Activated T-helper 1 cell treated with anti-CD3 and anti-CD28 coated beads, Interleukin-12 subunit alpha, Interleukin-12 subunit beta, Interleukin-2, Interleukin-4 antibody, amounts not matched to agents 30 ng/mL and 10 ng/mL and 1 ng/mL, durations not matched to agents 14 hours and 24 hours and 36 hours (primary cell): ENCODE measurements at regions not wholly inside any gene's neighbourhood (a gene's known extent, or its start where the extent isn't known, plus 50 kb on each side); places are given as distances from the start of the nearest gene placed in this dataset.
A peak's percentile ranks its signal among the peaks of the same experiment; 100 is the strongest.
"Not testable (repeated sequence)": the region's sequence is repeated elsewhere in the genome, so short reads cannot be mapped to it uniquely, and the experiment has no call there.

Experiments used
- DNase-seq: peaks from one replicate; pipeline ENCODE4 v3.0.0; 2021; ENCODE audit warnings: low spot score
- H3K27ac Mint-ChIP-seq: one replicate; pipeline ENCODE4 v1.8.0; 2021; ENCODE audit warnings: mild to moderate bottlenecking, mixed read lengths
- H3K27me3 Mint-ChIP-seq: one replicate; pipeline ENCODE4 v1.8.0; 2022; ENCODE audit warnings: mild to moderate bottlenecking, moderate library complexity, mixed read lengths; ENCODE audit not compliant: insufficient read depth
- H3K36me3 Mint-ChIP-seq: one replicate; pipeline ENCODE4 v1.8.0; 2021; ENCODE audit warnings: low read depth, mixed read lengths
- H3K4me1 Mint-ChIP-seq: one replicate; pipeline ENCODE4 v1.8.0; 2021; ENCODE audit warnings: low read depth, mixed read lengths
- H3K4me3 Mint-ChIP-seq: one replicate; pipeline ENCODE4 v1.8.0; 2021; ENCODE audit warnings: mild to moderate bottlenecking, moderate library complexity, mixed read lengths
- H3K9me3 Mint-ChIP-seq: one replicate; pipeline ENCODE4 v1.8.0; 2021; ENCODE audit warnings: mixed read lengths
- intact Hi-C: fragments of 100-400 bp; cut with micrococcal nuclease; formaldehyde crosslinking; loops from one replicate; pipeline ENCODE4 v1.15.1; 2024

- not testable (repeated sequence) for H3K27me3 Mint-ChIP-seq
These were observed 84.8 kb upstream of the CMC1 start for GRCh38 chr3:28156599-28156998.

GRCh38 chr3:28171962-28172361 is 69.5 kb upstream of the CMC1 start:
- H3K9me3 Mint-ChIP-seq: peaks cover 5% of the 10 kb centered on the region

More at GRCh38 chr3:28156599-28156998, 84.8 kb upstream of the CMC1 start:
- DNase-seq, intact Hi-C loops, H3K4me1 Mint-ChIP-seq, H3K27ac Mint-ChIP-seq, H3K4me3 Mint-ChIP-seq, H3K36me3 Mint-ChIP-seq: not testable (repeated sequence)
- H3K9me3 Mint-ChIP-seq: peaks cover 32% of the 10 kb centered on the region

GRCh38 chr3:28172748-28173147 is 68.7 kb upstream of the CMC1 start:
- Mint-ChIP-seq H3K27me3 (peaks cover 2% of the 10 kb centered on the region), H3K4me1 (peaks cover 13% of the 10 kb centered on the region), H3K4me3 (no peak overlapping the region), H3K27ac (no peak overlapping the region), H3K9me3 (peaks cover 5% of the 10 kb centered on the region), H3K36me3 (peaks cover 15% of the 10 kb centered on the region)
- DNase-seq: no peak
- intact Hi-C loops: loop anchor here (2.0 to 5.0 kb wide), 3 partner anchors 68 to 460 kb away; partner anchors contain the start of gene CMC1

More at GRCh38 chr3:28171962-28172361, 69.5 kb upstream of the CMC1 start:
- Mint-ChIP-seq H3K27me3 (peaks cover 2% of the 10 kb centered on the region), H3K27ac (peak overlapping the region; percentile 84), H3K4me3 (peak overlapping the region; percentile 15), H3K4me1 (peaks cover 13% of the 10 kb centered on the region), H3K36me3 (peaks cover 15% of the 10 kb centered on the region)
- intact Hi-C loops: loop anchor here (2.0 to 5.0 kb wide), 3 partner anchors 69 to 460 kb away; partner anchors contain the start of gene CMC1
- no peak for DNase-seq

GRCh38 chr3:28173836-28174235 is 67.6 kb upstream of the CMC1 start:
- Mint-ChIP-seq H3K9me3 (peaks cover 5% of the 10 kb centered on the region), H3K27ac (no peak overlapping the region), H3K27me3 (peaks cover 2% of the 10 kb centered on the region), H3K4me1 (peaks cover 13% of the 10 kb centered on the region), H3K4me3 (no peak overlapping the region), H3K36me3 (peaks cover 15% of the 10 kb centered on the region)
- no peak for DNase-seq
- intact Hi-C loops: loop anchor here (2.0 to 5.0 kb wide), 3 partner anchors 67 to 462 kb away; partner anchors contain the start of gene CMC1

GRCh38 chr3:28186748-28187147 is 54.7 kb upstream of the CMC1 start:
- Mint-ChIP-seq H3K4me1 (no peaks in the 10 kb centered on the region), H3K27ac (no peak overlapping the region), H3K9me3 (peaks cover 5% of the 10 kb centered on the region), H3K36me3 (no peaks in the 10 kb centered on the region), H3K4me3 (no peak overlapping the region), H3K27me3 (no peaks in the 10 kb centered on the region)
- no peak for DNase-seq
- intact Hi-C loops: no loop called here

GRCh38 chr3:28188686-28189085 is 52.7 kb upstream of the CMC1 start:
- DNase-seq: no peak
- no peaks in the 10 kb centered on the region for H3K27me3 Mint-ChIP-seq
- no peak overlapping the region for H3K27ac Mint-ChIP-seq
- no peaks in the 10 kb centered on the region for H3K9me3 Mint-ChIP-seq
- no peak overlapping the region for H3K4me3 Mint-ChIP-seq
- H3K36me3 Mint-ChIP-seq: no peaks in the 10 kb centered on the region
- no peaks in the 10 kb centered on the region for H3K4me1 Mint-ChIP-seq
- intact Hi-C loops: no loop called here

- Mint-ChIP-seq H3K4me3 (no peak overlapping the region), H3K9me3 (no peaks in the 10 kb centered on the region), H3K27me3 (no peaks in the 10 kb centered on the region), H3K4me1 (no peaks in the 10 kb centered on the region), H3K27ac (no peak overlapping the region), H3K36me3 (no peaks in the 10 kb centered on the region)
- DNase-seq: no peak
- intact Hi-C loops: no loop called here
These were observed 50.1 kb upstream of the CMC1 start for GRCh38 chr3:28191363-28191762.
